Vagina (tissue), 2 donors: ENCODE measurements at regions not wholly inside any gene's neighbourhood (a gene's known extent, or its start where the extent isn't known, plus 50 kb on each side); places are given as distances from the start of the nearest gene placed in this dataset.

Source experiments
- POLR2A ChIP-seq, 2 donors: fragments of 450-650 bp; IDR thresholded peaks; one replicate each; pipeline ENCODE4 v1.6.1; 2017; ENCODE audit warnings: antibody characterized with exemption in 2 of 2, mild to moderate bottlenecking in 2 of 2, moderate library complexity in 2 of 2
- POLR2AphosphoS5 ChIP-seq, 2 donors: sonication (generic); formaldehyde crosslinking; IDR thresholded peaks; one replicate each; pipeline ENCODE4 v1.9.0; 2017; ENCODE audit warnings: antibody characterized with exemption in 2 of 2, mild to moderate bottlenecking in 2 of 2, low read depth in 1 of 2; ENCODE audit not compliant: insufficient read depth in 1 of 2
- TF ChIP-seq, protein P1 (sequence below), 3 experiments: fragments of 450-650 bp in 2 of 3; fragments of 200-600 bp in 1 of 3; sonication (generic) in 1 of 3; IDR thresholded peaks; one replicate each; pipeline ENCODE4 v1.5.1; 2017 to 2019; ENCODE audit warnings: antibody characterized with exemption in 3 of 3, mild to moderate bottlenecking in 2 of 3, moderate library complexity in 2 of 3

DNA sequence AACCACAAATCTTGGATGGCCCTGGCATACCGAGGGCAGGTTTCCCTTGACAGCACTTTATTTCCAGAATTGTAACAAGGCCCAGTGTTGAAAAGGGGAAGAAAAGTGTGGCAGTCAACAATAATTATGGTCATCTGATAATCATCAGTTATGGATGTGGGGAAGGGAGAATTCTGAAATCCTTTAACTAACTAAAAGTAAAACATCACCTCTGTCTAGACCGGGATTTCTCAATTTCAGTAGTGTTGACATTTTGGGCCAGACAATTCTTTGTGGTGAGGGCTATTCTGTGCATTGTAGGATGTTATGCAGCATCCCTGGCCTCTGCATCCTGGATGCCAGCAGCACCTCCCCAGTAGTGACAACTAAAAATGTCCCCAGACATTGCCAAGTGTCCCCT lies 140.4 kb downstream of the PSAT1 start:
- TF ChIP-seq POLR2A (IDR thresholded peaks at IDR 0.05), result no peak
- TF ChIP-seq, protein P1, sequence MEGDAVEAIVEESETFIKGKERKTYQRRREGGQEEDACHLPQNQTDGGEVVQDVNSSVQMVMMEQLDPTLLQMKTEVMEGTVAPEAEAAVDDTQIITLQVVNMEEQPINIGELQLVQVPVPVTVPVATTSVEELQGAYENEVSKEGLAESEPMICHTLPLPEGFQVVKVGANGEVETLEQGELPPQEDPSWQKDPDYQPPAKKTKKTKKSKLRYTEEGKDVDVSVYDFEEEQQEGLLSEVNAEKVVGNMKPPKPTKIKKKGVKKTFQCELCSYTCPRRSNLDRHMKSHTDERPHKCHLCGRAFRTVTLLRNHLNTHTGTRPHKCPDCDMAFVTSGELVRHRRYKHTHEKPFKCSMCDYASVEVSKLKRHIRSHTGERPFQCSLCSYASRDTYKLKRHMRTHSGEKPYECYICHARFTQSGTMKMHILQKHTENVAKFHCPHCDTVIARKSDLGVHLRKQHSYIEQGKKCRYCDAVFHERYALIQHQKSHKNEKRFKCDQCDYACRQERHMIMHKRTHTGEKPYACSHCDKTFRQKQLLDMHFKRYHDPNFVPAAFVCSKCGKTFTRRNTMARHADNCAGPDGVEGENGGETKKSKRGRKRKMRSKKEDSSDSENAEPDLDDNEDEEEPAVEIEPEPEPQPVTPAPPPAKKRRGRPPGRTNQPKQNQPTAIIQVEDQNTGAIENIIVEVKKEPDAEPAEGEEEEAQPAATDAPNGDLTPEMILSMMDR (IDR thresholded peaks at IDR 0.05), result no peak
- no peak for TF ChIP-seq POLR2AphosphoS5 (IDR thresholded peaks at IDR 0.05; ENCODE audit: insufficient read depth in 1 of 2, low read depth in 1 of 2)
